ENCODE measurements at regions not wholly inside any gene's neighbourhood (a gene's known extent, or its start where the extent isn't known, plus 50 kb on each side); places are given as distances from the start of the nearest gene placed in this dataset.

DNA sequence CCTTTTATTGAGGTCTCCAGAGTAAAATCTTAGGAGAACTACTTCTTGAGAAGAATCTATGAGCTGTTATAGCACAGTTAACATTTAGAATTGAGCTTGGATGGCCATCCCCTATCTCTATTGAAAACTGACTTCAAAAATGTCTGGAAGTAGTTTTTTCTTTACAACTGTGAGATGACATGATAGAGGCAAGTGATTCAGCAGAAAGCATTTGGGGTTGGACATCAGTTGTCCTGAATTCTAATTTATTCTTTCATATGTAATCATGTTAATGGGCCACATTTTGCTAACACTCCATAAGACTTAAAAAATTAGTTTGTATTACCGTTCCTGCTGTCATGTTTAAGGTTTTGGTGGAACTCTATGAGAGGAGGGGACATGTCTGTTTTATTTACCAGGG is 237.0 kb upstream of the SLC14A2 start:
- DNase-seq (ENCODE audit: low read depth in 2 of 2), result no peak

DNA sequence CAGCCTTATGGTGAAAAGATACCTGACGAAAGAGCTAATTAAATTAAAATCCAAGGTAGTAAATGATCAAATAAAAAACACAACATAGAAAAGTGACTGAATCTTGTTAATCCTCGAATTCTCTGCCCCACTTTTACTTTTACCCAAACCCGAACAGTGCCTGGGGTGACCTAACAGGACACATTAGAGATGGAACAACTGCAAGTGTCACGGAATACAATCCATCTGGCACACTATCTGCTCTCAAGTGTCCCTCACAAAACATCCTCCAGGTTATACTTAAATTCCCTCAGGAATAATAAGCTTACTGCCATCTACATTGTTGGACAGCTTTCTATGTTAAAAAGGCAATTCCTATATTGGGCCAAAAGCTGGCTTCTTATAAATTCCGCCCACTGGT is 236.3 kb upstream of the SLC14A2 start:
- no peak for DNase-seq (ENCODE audit: low read depth in 2 of 2)

DNA sequence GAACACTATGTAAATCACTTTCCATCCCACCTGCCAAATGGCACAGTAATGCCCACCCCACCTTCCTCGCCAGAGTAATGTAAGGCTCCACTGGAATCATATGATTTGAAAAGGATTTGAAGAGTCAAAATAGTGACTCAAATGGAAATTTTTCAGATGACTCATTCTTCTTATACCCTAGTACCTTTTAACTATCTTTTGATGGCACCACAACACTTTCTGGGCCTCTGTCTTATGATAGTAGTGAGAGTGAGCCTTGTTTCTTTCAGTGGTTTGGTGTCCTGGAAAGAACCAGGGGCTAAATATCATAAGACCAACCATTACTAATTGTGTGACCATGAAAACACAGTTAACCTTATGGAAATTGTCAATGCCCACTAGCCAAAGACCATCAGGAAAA is 235.4 kb upstream of the SLC14A2 start:
- no peak for DNase-seq (ENCODE audit: low read depth in 2 of 2)

DNA sequence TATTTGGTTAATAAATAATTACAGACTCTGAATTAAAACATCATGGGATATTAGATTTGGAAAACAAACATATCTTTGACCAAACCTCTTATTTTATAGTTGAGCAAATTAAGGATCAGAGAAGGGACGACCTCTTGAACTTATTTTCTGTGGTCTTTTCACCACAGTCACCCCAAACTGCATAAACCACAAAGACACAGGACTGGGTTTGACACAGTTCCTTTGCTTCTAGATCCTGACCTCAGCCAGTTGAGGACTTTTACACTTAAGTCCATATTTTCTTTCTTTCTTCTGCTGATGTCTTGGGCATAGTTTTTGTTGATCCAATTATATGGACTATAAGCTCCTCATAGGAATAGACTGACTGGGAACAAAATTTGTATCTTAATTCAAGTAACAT is 234.0 kb upstream of the SLC14A2 start:
- DNase-seq (ENCODE audit: low read depth in 2 of 2), result no peak

DNA sequence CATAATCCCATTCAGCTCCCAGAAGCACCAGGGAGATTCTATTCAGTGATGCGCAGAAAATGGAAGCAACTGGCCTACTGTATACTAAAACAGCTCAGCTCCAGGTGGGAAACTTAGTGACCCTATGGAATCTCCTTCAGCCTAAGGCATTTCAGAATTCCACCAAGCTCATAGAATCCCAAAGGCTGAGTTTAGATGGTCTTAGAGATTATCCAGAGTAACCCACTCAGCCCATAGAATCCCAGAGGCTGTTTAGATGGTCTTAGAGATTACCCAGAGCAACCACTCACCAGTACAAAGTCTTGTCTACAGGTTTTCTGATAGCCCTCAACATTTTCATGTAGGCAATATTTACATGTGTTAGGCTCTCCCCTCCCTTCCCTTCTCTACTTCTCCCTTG is 232.0 kb upstream of the SLC14A2 start:
- no peak for DNase-seq (ENCODE audit: low read depth in 2 of 2)

DNA sequence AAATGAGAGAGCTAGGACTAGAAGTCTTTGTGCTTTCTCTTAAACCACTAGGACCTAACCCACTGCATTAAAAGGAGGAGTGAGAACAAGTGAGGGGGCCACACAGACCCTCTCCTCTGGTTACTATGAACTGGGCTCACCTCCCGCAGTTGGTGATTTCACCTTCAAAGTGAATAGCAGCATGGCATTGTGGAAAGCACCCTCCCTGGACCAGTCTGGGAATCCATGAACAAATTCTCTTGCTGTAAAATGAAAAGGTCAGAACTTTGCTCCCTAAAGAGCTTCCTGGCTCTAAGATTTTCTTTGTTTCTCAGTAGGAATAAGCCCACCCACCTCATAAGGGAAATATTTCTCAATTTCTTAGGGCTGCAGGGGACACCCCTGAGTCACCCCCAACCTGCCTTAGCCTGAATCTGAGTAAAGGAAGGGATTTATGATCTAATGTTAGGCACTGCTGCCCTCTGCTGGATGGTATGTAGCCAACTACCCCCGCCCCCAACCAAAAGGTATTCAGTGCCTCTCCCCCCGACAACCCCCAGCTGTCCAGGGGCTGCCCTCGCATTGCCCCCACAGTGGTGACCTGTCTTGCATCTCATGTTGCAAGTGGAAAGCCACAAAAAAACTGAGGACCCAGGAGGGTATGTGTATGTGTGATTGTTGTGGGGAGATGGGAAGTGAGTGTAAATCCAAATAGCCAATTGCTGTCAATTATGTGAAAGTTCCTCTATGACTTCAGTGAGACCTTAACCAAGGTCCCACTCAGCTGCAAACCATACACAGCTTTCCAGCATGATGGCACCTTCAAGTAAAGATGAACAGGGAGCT is 230.9 kb upstream of the SLC14A2 start:
- DNase-seq (ENCODE audit: low read depth in 2 of 2), result peak; percentile 20 to 26

DNA sequence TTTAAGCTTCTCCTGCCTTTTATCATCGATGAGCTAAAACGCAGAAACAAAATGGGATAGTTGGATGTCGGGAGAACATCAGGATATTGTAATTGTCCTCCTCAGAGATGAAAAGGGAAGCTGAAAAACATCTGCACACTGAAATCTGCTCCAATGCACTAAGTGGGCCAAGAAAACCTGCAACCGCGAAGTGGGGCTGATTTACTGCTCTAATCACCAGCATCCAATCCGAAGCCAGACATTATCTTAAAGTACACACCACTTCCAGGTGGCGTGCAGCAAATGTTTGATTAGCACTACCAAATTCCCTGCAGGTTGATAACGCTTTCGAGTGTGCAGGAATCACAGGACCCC is 230.3 kb upstream of the SLC14A2 start:
- no peak for DNase-seq (ENCODE audit: low read depth in 2 of 2)

DNA sequence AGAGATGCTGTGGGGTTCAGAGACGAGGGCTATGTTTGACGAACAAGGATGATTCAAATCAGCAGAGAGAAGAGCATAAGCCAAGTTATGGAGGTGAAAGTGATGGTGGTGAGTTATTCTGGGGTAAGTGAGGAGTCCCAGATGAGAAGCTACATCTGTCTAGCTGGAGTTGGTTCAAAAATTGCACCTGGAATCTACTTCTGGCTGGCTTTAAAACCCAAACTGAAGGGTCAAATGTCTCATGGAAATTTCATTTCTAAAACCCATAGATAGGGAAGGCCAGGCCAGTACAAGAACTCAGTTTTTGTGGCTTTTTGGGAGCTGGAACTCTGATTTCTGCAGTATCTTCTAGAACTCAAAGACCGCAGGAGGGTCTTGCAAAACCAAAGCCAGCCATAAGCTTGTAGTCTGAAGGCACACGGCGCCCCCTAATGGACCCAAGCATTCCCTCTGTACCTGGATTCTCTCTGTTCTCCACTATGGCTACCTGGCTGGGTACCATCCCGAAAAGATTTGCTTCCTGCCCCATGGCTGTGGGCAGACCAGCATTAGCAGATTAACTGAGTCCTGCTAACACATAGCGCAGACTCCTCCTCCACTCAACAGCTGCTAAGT is 229.1 kb upstream of the SLC14A2 start:
- no peak for DNase-seq (ENCODE audit: low read depth in 2 of 2)

DNA sequence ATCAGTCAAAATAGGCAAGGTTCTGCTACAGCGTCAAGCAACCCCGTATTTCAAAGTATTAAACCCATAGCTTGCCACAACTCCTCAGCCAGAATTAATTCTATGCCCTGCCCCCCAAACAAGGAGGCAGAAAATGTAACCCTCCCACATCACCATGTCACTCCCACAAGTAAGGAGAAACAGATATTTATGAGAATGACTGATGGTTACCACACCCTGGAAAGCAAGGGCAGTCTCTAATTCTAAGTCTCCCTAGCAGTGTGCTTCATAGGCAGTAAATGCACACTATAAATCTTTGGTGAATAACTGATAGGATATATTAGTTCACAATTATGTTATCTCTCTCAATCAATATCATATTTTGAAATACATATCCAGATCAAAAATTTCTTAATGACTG is 228.0 kb upstream of the SLC14A2 start:
- no peak for DNase-seq (ENCODE audit: low read depth in 2 of 2)

DNA sequence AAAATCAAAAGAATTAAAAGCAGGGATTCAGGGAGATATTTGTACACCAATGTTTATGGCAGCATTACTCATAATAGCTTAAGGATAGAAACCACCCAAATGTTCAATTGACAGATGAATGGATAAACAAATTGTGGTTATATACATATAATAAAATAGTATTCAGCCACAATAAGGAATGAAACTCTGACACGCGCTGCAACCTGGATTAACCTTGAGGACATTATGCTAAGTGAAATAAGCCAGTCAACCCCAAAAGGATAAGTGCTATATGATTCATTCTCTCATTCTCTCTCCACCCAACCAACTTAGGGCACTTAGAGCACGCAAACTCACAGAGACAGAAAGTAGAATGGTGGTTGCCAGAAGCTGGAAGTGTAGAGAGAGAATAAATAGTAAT is 216.8 kb upstream of the SLC14A2 start:
- DNase-seq (ENCODE audit: low read depth in 2 of 2), result no peak

DNA sequence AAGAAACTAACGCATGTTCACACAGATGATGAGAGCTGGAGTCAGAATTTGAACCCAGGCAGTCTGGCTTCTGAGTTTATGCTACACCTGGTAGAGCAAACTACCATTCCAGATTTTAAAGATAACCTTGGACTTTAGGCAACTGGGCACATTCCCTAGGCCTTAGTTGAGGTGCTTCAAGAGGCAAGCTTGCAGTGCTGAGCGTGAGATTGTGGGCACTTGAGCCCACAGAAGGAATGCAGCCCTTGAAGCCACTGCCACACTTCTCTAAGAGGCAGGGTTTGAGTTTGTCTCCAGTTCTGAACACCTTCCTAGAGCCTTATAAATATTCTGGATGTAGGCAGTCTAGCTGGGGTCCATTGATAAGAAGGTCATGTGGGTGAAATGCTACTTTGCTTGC is 216.1 kb upstream of the SLC14A2 start:
- DNase-seq (ENCODE audit: low read depth in 2 of 2), result no peak

DNA sequence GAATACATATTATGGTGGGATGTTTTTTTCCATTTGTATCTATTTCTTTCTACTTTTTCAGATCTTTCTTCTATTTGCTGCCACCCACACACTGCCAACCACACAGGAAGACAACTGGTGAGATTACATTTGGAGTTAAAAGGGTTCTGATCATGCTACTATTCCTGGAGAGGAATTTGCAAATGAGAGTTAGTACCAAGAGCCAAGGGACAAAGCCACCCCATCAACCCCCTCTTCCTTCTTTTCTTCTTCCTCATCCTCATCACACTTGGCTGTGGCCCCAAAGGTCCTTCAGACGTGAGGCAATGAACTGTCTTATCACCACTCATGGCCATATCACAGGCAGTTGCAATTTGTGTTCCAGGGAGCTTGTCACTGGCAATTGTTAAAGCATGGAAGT is 215.6 kb upstream of the SLC14A2 start:
- no peak for DNase-seq (ENCODE audit: low read depth in 2 of 2)

DNA sequence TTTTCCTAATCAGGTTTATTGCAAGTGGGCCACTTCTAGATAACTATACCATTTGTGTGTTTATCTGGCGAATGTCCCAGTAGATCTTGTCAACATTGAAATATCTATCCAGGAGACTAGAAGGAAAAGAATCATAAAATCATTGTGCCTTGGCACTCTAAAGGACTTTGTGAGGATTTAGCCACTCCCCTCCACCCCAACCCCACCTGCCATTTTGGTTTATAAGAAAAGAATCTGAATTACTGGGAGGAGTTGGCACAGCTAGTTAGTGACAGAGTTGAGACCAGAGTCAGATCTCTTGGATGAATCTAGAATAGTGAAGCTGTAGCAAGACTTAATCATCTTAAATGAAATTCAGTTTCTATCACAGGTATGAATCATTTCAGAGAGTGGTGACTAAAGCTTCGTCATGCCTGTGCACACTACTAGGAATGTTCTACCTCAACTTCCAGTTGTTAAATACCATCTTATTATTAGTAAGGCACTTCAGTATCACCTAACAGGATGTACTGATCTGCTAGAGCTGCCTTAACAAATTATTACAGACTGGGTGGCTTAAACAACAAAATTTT is 212.7 kb upstream of the SLC14A2 start:
- DNase-seq (ENCODE audit: low read depth in 2 of 2), result no peak

DNA sequence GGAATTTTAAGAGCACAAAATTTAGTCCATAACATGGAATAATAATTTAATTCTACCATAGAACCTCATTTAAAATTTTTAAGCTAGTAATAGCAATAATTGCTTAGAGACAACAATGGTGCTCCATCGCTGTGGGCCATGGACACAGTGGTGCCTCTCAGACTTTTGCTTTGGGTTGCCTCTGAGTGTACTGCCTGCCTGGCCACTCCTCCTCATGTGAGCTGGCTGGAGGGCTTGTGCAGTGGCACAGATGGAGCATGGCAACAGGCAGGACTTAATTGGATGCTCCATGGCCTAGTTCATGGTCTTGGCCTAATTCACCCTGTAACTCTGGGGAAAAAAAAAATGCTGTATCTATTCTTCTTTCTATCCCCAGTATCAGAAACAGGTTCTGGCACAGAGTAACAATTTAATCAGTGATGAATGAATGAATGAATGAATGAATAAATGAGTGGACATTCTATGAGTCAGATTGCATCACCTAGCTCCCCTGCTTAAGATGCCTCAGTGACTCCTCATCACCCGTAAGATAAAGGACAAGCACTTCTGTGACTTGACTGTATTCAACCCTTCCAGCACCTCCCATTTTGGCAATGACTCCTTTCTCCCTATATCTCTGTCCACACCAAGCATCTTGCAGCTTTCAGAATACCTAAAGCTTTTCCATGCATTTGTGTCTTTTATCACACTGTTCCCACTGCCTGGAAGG is 211.8 kb upstream of the SLC14A2 start:
- no peak for DNase-seq (ENCODE audit: low read depth in 2 of 2)

DNA sequence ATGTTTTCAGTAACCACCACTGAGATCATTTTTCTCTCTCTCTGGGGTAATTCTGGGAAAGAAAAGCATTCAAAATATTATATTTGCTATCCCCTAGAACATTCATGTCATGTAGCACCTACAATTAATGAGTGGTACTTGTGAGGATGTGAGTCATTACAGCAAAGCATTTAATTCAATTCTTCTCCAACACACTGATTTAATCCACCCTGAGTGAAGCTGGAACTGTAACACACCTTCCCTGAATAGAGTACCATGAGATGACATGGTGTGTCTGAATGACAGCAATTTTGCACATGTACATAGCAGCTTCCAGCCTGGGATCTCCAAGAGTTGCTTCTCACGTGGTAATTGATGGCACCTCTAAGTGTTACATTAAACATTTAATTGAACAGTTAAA is 207.1 kb upstream of the SLC14A2 start:
- DNase-seq (ENCODE audit: low read depth in 2 of 2), result no peak

DNA sequence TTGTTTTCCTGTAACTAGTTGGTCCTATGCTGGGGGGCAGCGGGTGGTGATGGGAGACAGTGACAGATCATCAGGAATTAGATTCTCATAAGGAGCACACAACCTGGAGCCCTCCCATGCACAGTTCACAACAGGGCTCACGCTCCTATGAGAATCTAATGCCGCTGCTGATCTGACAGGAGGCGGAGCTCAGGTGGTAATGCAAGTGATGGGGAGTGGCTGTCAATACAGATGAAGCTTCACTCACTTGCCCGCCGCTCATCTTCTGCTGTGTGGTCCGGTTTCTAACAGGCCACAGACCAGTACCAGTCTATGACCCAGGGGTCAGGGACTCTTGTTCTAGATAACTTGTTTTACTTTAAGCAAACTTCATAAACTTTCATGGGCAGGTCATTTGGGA is 205.3 kb upstream of the SLC14A2 start:
- DNase-seq (ENCODE audit: low read depth in 2 of 2), result no peak

DNA sequence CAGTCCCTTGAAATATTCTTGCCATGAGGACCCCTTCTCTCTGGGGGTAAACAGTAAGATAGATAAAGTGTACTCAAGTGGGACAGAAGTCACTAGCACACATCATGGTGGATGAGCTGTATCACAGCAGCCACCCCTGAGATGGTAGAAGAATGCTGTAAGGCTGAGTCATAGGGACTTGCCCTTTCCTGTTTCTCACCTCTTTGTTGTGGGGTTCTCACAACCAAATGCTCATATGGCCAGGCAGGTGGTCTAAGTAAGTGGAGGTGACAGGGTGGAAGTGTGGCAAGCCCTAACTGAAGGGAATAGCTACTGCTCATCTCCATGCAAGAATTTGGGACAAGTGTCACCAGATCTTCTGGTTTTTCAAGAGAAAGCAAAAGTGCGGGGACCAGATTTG is 202.7 kb upstream of the SLC14A2 start:
- no peak for DNase-seq (ENCODE audit: low read depth in 2 of 2)

DNA sequence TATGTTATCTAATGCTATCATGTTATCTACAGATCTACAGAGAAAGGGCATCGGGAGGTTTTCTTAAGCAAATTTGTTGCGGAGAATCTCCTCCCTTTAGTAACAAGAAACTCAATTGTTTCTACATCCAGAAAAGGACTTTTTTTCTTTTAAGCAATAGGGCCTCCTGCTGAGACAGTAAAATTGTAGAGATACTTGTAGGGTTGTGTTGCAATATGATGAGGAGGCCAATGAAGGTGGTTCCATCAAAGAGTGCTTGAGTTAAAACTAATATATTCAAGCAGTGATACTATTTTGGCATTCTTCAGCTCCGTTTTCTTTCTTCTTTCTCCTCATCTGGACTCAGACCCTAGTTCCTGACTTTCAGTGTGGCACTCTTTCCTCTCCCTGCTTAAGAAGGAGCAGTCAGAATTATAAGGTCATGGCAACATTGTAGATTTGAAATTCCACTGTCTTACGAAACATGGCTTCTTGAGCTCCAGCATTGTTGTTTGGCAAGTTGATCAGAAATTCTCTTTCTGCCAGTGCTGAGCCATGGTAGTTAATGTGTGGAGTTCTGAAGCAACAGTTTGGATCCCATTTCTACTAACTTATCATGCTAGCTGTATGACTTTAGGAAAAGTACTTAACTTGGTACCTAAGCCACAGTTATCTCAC is 202.0 kb upstream of the SLC14A2 start:
- no peak for DNase-seq (ENCODE audit: low read depth in 2 of 2)

DNA sequence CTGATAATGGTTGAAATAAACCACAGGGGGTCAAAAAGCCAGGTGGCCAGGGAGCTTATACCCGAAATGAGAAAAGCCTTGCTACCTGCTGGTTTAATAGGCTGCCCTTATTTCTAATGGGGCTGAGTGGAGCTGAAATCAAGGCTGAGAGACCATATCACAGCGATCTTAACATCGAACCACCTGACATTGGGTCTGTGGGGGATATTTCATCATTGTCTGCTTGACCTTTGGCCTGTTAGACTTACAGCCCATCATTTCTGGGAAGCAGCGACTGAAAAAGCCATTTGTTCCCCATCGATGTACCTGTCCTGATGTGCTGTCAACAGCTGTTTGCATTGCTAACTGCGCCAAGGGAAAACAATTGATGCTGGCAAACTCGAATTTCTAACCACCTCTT is 199.7 kb upstream of the SLC14A2 start:
- DNase-seq (ENCODE audit: low read depth in 2 of 2), result no peak

DNA sequence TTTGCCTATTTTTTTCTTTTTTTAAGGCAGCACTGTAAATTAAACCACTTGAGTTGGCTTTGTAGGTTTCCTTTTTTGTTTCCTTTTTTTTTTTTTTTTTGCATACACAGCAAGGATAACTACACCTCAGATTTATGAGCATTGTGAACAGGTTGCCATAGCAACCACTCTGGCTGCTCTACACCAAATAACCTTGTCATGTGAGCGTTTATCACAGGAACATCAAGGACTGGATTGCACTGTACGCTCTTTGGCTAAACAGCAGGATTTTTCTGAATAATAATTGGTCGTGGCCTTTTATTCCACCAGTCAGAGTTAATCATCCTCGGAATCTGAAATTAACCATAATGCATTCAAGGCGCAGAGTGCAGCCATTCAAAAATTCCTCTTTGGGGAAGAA is 199.1 kb upstream of the SLC14A2 start:
- DNase-seq (ENCODE audit: low read depth in 2 of 2), result no peak

DNA sequence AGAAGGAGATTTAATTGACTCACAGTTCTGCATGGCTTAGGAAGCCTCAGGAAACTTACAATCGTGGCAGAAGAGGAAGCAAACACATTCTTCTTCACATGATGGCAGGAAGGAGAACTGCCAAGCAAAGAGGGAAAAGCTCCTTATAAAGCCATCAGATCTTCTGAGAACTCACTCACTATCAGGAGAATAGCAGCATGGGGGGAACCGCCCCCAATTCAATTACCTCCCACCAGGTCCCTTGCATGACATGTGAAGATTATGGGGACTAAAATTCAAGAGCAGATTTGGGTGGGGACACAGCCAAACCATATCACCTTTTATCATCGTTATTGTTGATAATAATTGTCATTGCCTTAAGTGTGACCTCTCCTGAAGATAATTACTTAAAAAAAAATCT is 197.9 kb upstream of the SLC14A2 start:
- DNase-seq (ENCODE audit: low read depth in 2 of 2), result no peak

DNA sequence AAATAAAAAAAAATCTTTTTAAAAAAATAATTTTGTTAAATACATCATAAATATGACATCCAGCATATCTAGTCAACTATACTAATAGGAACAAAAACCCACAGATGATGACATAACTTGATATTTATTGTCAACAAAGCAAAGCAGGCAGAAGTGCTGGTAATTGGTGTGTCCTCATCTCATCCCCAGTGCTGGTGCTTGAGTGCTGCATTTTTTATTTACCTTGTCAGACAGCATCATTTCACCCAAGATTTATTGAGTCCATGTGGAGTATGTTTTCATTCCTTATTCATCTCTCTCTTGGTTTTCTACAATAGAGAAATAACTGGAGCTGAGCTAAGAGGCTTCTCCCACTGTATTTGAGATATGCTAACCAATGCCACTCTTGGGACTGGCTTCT is 191.6 kb upstream of the SLC14A2 start:
- no peak for DNase-seq (ENCODE audit: low read depth in 2 of 2)

Measured in stimulated activated CD8-positive, alpha-beta memory T cell treated with anti-CD3 and anti-CD28 coated beads, Interleukin-2, amount 100 ng/mL, for 48 hours (primary cell).